ENCODE measurements at regions not wholly inside any gene's neighbourhood (a gene's known extent, or its start where the extent isn't known, plus 50 kb on each side); places are given as distances from the start of the nearest gene placed in this dataset.

DNA sequence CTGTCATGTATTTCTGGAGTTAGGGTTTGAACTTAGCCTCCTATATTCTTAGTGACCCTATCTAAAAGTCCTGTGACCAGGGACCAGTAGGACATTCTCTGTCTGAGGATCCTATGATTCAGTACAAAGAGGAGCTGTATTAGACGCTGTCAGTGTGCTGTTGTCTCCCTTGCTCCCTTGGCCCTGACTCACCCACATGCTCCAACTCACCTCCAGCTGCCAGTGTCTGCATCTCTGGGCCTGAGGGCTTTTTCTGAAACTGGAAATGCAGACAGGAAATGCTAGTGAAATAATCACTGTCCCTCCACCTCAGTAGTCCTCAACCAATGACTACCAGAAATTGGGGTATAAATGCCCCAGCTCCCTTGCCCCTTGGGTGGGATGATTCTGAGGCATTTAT, 535.3 kb upstream of the RPS6KA3 start:
- no peak for DNase-seq (ENCODE audit: low spot score)
- POLR2A ChIA-PET, result no interaction called here
- Mint-ChIP-seq H3K27me3 (ENCODE audit: low read depth) (no peaks in the 10 kb centered on the region), H3K9me3 (peaks cover 26% of the 10 kb centered on the region), H3K4me3 (no peak overlapping the region), H3K36me3 (peaks cover 26% of the 10 kb centered on the region), H3K27ac (no peak overlapping the region), H3K4me1 (no peaks in the 10 kb centered on the region)
- no peak for ATAC-seq
- CTCF ChIA-PET, result no interaction called here
- no peak for TF ChIP-seq PREB (CRISPR knock-in tag; IDR thresholded peaks at IDR 0.05; ENCODE audit: borderline replicate concordance)
- TF ChIP-seq CREM (CRISPR knock-in tag; IDR thresholded peaks at IDR 0.05), result no peak
- no peak for TF ChIP-seq SMAD4 (CRISPR knock-in tag; IDR thresholded peaks at IDR 0.05)
- TF ChIP-seq, protein P1, sequence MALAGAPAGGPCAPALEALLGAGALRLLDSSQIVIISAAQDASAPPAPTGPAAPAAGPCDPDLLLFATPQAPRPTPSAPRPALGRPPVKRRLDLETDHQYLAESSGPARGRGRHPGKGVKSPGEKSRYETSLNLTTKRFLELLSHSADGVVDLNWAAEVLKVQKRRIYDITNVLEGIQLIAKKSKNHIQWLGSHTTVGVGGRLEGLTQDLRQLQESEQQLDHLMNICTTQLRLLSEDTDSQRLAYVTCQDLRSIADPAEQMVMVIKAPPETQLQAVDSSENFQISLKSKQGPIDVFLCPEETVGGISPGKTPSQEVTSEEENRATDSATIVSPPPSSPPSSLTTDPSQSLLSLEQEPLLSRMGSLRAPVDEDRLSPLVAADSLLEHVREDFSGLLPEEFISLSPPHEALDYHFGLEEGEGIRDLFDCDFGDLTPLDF (CRISPR knock-in tag; IDR thresholded peaks at IDR 0.05), result no peak
- TF ChIP-seq TEAD1 (CRISPR knock-in tag; IDR thresholded peaks at IDR 0.05), result no peak
- TF ChIP-seq, protein P2, sequence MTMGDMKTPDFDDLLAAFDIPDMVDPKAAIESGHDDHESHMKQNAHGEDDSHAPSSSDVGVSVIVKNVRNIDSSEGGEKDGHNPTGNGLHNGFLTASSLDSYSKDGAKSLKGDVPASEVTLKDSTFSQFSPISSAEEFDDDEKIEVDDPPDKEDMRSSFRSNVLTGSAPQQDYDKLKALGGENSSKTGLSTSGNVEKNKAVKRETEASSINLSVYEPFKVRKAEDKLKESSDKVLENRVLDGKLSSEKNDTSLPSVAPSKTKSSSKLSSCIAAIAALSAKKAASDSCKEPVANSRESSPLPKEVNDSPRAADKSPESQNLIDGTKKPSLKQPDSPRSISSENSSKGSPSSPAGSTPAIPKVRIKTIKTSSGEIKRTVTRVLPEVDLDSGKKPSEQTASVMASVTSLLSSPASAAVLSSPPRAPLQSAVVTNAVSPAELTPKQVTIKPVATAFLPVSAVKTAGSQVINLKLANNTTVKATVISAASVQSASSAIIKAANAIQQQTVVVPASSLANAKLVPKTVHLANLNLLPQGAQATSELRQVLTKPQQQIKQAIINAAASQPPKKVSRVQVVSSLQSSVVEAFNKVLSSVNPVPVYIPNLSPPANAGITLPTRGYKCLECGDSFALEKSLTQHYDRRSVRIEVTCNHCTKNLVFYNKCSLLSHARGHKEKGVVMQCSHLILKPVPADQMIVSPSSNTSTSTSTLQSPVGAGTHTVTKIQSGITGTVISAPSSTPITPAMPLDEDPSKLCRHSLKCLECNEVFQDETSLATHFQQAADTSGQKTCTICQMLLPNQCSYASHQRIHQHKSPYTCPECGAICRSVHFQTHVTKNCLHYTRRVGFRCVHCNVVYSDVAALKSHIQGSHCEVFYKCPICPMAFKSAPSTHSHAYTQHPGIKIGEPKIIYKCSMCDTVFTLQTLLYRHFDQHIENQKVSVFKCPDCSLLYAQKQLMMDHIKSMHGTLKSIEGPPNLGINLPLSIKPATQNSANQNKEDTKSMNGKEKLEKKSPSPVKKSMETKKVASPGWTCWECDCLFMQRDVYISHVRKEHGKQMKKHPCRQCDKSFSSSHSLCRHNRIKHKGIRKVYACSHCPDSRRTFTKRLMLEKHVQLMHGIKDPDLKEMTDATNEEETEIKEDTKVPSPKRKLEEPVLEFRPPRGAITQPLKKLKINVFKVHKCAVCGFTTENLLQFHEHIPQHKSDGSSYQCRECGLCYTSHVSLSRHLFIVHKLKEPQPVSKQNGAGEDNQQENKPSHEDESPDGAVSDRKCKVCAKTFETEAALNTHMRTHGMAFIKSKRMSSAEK (CRISPR knock-in tag; IDR thresholded peaks at IDR 0.05; ENCODE audit: borderline replicate concordance), result no peak
- TF ChIP-seq, protein P3, sequence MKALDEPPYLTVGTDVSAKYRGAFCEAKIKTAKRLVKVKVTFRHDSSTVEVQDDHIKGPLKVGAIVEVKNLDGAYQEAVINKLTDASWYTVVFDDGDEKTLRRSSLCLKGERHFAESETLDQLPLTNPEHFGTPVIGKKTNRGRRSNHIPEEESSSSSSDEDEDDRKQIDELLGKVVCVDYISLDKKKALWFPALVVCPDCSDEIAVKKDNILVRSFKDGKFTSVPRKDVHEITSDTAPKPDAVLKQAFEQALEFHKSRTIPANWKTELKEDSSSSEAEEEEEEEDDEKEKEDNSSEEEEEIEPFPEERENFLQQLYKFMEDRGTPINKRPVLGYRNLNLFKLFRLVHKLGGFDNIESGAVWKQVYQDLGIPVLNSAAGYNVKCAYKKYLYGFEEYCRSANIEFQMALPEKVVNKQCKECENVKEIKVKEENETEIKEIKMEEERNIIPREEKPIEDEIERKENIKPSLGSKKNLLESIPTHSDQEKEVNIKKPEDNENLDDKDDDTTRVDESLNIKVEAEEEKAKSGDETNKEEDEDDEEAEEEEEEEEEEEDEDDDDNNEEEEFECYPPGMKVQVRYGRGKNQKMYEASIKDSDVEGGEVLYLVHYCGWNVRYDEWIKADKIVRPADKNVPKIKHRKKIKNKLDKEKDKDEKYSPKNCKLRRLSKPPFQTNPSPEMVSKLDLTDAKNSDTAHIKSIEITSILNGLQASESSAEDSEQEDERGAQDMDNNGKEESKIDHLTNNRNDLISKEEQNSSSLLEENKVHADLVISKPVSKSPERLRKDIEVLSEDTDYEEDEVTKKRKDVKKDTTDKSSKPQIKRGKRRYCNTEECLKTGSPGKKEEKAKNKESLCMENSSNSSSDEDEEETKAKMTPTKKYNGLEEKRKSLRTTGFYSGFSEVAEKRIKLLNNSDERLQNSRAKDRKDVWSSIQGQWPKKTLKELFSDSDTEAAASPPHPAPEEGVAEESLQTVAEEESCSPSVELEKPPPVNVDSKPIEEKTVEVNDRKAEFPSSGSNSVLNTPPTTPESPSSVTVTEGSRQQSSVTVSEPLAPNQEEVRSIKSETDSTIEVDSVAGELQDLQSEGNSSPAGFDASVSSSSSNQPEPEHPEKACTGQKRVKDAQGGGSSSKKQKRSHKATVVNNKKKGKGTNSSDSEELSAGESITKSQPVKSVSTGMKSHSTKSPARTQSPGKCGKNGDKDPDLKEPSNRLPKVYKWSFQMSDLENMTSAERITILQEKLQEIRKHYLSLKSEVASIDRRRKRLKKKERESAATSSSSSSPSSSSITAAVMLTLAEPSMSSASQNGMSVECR (CRISPR knock-in tag; IDR thresholded peaks at IDR 0.05; ENCODE audit: borderline replicate concordance), result no peak
- TF ChIP-seq AFF4 (CRISPR knock-in tag; IDR thresholded peaks at IDR 0.05; ENCODE audit: borderline replicate concordance), result no peak
- TF ChIP-seq ZBTB43 (CRISPR knock-in tag; IDR thresholded peaks at IDR 0.05), result no peak
- TF ChIP-seq RELA (CRISPR knock-in tag; IDR thresholded peaks at IDR 0.05; ENCODE audit: borderline replicate concordance), result no peak
- TF ChIP-seq, protein P4, sequence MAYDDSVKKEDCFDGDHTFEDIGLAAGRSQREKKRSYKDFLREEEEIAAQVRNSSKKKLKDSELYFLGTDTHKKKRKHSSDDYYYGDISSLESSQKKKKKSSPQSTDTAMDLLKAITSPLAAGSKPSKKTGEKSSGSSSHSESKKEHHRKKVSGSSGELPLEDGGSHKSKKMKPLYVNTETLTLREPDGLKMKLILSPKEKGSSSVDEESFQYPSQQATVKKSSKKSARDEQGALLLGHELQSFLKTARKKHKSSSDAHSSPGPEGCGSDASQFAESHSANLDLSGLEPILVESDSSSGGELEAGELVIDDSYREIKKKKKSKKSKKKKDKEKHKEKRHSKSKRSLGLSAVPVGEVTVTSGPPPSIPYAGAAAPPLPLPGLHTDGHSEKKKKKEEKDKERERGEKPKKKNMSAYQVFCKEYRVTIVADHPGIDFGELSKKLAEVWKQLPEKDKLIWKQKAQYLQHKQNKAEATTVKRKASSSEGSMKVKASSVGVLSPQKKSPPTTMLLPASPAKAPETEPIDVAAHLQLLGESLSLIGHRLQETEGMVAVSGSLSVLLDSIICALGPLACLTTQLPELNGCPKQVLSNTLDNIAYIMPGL (CRISPR knock-in tag; IDR thresholded peaks at IDR 0.05), result no peak
- TF ChIP-seq NFE2L1 (CRISPR knock-in tag; IDR thresholded peaks at IDR 0.05), result no peak
- TF ChIP-seq AR (CRISPR knock-in tag; IDR thresholded peaks at IDR 0.05), result no peak
- TF ChIP-seq ZMAT4 (CRISPR knock-in tag; IDR thresholded peaks at IDR 0.05), result no peak

Measured in WTC11 (cell line).